ENCODE measurements at regions not wholly inside any gene's neighbourhood (a gene's known extent, or its start where the extent isn't known, plus 50 kb on each side); places are given as distances from the start of the nearest gene placed in this dataset.

- no peak for TF ChIP-seq CTCF (IDR thresholded peaks at IDR 0.05)
- no peak for TF ChIP-seq EZH2phosphoT487 (IDR thresholded peaks at IDR 0.05)
- no peak for TF ChIP-seq EZH2 (IDR thresholded peaks at IDR 0.05)
Measured at GRCh38 chr2:36163520-36164254, 191.9 kb upstream of the CRIM1 start.

Data from neural progenitor cell (in vitro differentiated cells).